K562 (cell line): ENCODE measurements at regions not wholly inside any gene's neighbourhood (a gene's known extent, or its start where the extent isn't known, plus 50 kb on each side); places are given as distances from the start of the nearest gene placed in this dataset.

Experiments used
- ATAC-seq: fragments of 200-7000 bp; cut with Tn5 transposase; 3 replicates; pipeline ENCODE4 v1.9.1; 2020; ENCODE audit warnings: moderate library complexity
- BruUV-seq: library from RNA; stranded (reverse); fragments of 400-500 nt; replicated peaks from 2 replicates; lab custom pipeline; 2021; lab: Mats Ljungman, UMichigan
- CTCF ChIA-PET: fragments of 300-600 bp; formaldehyde crosslinking; extraction: SDS; loops from one replicate; lab custom pipeline; 2021; ENCODE audit warnings: low intra/inter-chr PET ratio; lab: Yijun Ruan, JAX
- POLR2A ChIA-PET: fragments of 300-600, 350-650 bp; sonication (Branson Sonifier 250); formaldehyde crosslinking; extraction: SDS; loops from one replicate; lab custom pipeline; 2021; ENCODE audit warnings: antibody characterized with exemption, inconsistent platforms; lab: Yijun Ruan, JAX
- DNase-seq, 4 experiments: peaks; one replicate each; pipeline versions ENCODE4 v3.0.0 to v3.0.0-alpha.2; 2011 to 2018; ENCODE audit warnings: low spot score in 3 of 4, mixed read lengths in 3 of 4; ENCODE audit errors: extremely low read depth in 1 of 4
- FAIRE-seq: peaks from 2 replicates; lab custom pipeline; 2011; peaks lifted over from hg19 to GRCh38; lab: Jason Lieb, UNC
- H2AFZ ChIP-seq: 2 replicates; pipeline ENCODE4 v1.6.0; 2011; ENCODE audit warnings: low read depth, low read length, control low read depth, inconsistent platforms
- H3K27ac ChIP-seq: fragments of 200-600 bp; 3 replicates; pipeline ENCODE4 v1.8.0; 2011; ENCODE audit warnings: low read depth, mild to moderate bottlenecking, control low read depth, inconsistent platforms, low read length, moderate library complexity, mixed read lengths; ENCODE audit errors: extremely low read depth
- H3K27me3 ChIP-seq, 2 experiments: fragments of 300-600 bp in 1 of 2; 2 replicates in 1 of 2; 3 replicates in 1 of 2; pipeline versions ENCODE4 v1.6.0 to v1.8.0; 2011; ENCODE audit warnings: inconsistent platforms in 2 of 2, low read length in 2 of 2, mild to moderate bottlenecking in 1 of 2, mixed read lengths in 1 of 2, moderate library complexity in 1 of 2; ENCODE audit not compliant: control insufficient read depth in 2 of 2, insufficient read depth in 2 of 2
- H3K36me3 ChIP-seq: fragments of 300-600 bp; 3 replicates; pipeline ENCODE4 v1.8.0; 2011; ENCODE audit warnings: mild to moderate bottlenecking, low read length, inconsistent platforms; ENCODE audit not compliant: control insufficient read depth, insufficient read depth
- H3K4me1 ChIP-seq, 2 experiments: fragments of 200-600 bp in 1 of 2; replicated peaks in 1 of 2; 2 replicates in 1 of 2; 3 replicates in 1 of 2; pipeline versions ENCODE4 v1.5.1 to v1.8.0; 2011; ENCODE audit warnings: inconsistent platforms in 2 of 2, low read length in 2 of 2, mild to moderate bottlenecking in 1 of 2, mixed read lengths in 1 of 2, moderate library complexity in 1 of 2; ENCODE audit not compliant: control insufficient read depth in 2 of 2, insufficient read depth in 2 of 2
- H3K4me2 ChIP-seq: 2 replicates; pipeline ENCODE4 v1.6.1; 2011; ENCODE audit warnings: low read length, control low read depth, inconsistent platforms, mixed read lengths; ENCODE audit not compliant: insufficient read depth
- H3K4me3 ChIP-seq: fragments of 200-600 bp; sonication (generic), shearing (Covaris generic); 2 replicates; pipeline ENCODE4 v1.5.1; 2016; ENCODE audit warnings: control low read depth, inconsistent platforms
- H3K79me2 ChIP-seq: fragments of 200-600 bp; 3 replicates; pipeline ENCODE4 v1.8.0; 2011; ENCODE audit warnings: low read length, inconsistent platforms; ENCODE audit not compliant: control insufficient read depth, insufficient read depth
- H3K9ac ChIP-seq, 2 experiments: 2 replicates each; pipeline versions ENCODE4 v1.6.0 to v1.6.1; 2011; ENCODE audit warnings: low read depth in 2 of 2, low read length in 2 of 2, control low read depth in 1 of 2, inconsistent platforms in 1 of 2, mild to moderate bottlenecking in 1 of 2, mixed read lengths in 1 of 2; ENCODE audit not compliant: insufficient read depth in 1 of 2
- H3K9me1 ChIP-seq: one replicate; pipeline ENCODE4 v1.6.0; 2011; ENCODE audit warnings: inconsistent platforms, mild to moderate bottlenecking, low read length, moderate library complexity; ENCODE audit not compliant: control insufficient read depth, insufficient read depth
- H3K9me3 ChIP-seq: replicated peaks from 2 replicates; pipeline ENCODE4 v1.5.1; 2011; ENCODE audit warnings: low read depth, low read length, inconsistent platforms; ENCODE audit not compliant: control insufficient read depth, insufficient read depth
- H4K20me1 ChIP-seq: replicated peaks from 2 replicates; pipeline ENCODE4 v1.6.1; 2011; ENCODE audit warnings: low read length, inconsistent platforms, mixed read lengths; ENCODE audit not compliant: control insufficient read depth, insufficient read depth
- RAD51 ChIP-seq: fragments of 450-650 bp; IDR thresholded peaks from 2 replicates; pipeline ENCODE4 v1.7.1; 2016; ENCODE audit warnings: low read depth, mild to moderate bottlenecking, borderline replicate concordance
- SMAD2 ChIP-seq: fragments of 150-350 bp; IDR thresholded peaks from 2 replicates; pipeline ENCODE4 v1.6.1; 2014; ENCODE audit warnings: low read depth, mild to moderate bottlenecking, low read length
- SMARCE1 ChIP-seq: fragments of 450-650 bp; IDR thresholded peaks from 2 replicates; pipeline ENCODE4 v1.7.1; 2016; ENCODE audit warnings: mild to moderate bottlenecking
- ZNF263 ChIP-seq: sonication (generic); formaldehyde crosslinking; IDR thresholded peaks from 2 replicates; pipeline ENCODE4 v1.8.0; 2022; ENCODE audit warnings: mild to moderate bottlenecking, missing genetic modification reagents, borderline replicate concordance
- WGBS: fragments of 100-300 bp; shearing (Covaris generic); methylation state at CpG from one replicate; pipeline ENCODE4 v1.1.6; 2016; ENCODE audit warnings: low coverage, mixed read lengths; ENCODE audit not compliant: insufficient coverage; ENCODE audit errors: missing lambda C conversion rate; 5-methylcytosine and 5-hydroxymethylcytosine counted together
- in situ Hi-C: fragments of 300-500 bp; cut with MboI; formaldehyde crosslinking; loops from 4 replicates; pipeline ENCODE4 v1.15.0; 2018; ENCODE audit warnings: inconsistent platforms, mixed read lengths
- intact Hi-C: fragments of 100-400 bp; cut with micrococcal nuclease; formaldehyde crosslinking; loops from 2 replicates; pipeline ENCODE4 v1.14.2; 2022
- TF ChIP-seq, protein P1 (sequence below), 3 experiments: fragments of 200-800 bp in 1 of 3; fragments of 250-450 bp in 1 of 3; fragments of 450-650 bp in 1 of 3; sonication (Bioruptor Pico) in 1 of 3; sonication (Bioruptor generic) in 1 of 3; formaldehyde crosslinking in 1 of 3; IDR thresholded peaks; 2 replicates each; pipeline versions ENCODE4 v1.6.1 to v1.8.0; 2016 to 2022; ENCODE audit warnings: mild to moderate bottlenecking in 2 of 3, missing genetic modification characterization in 2 of 3, missing compliant biosample characterization in 1 of 3, moderate library complexity in 1 of 3

DNA sequence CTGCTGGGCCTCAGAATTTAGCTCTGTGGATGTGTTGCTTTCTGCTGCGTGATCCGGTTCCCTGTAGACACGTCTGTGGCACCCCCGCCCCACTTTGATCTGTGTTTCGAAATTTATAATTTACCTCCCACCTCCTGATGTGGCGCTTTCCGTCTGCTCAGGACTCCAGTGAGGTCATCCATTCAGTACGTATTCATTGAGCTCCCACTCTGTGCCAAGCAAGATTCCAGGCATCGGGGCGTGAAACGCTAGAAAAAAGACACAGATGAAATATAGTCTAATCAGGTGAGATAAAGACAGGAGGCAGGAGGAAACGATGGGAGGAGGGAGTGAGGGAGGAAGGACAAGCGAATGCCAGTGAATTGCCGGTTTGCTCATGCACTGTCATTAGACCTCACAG, 431.9 kb upstream of the SULF2 start:
- H3K9ac ChIP-seq, result no peak overlapping the region
- intact Hi-C loops (no loop called here), in situ Hi-C loops (no loop called here)
- no peak for TF ChIP-seq RAD51
- TF ChIP-seq, protein P1, sequence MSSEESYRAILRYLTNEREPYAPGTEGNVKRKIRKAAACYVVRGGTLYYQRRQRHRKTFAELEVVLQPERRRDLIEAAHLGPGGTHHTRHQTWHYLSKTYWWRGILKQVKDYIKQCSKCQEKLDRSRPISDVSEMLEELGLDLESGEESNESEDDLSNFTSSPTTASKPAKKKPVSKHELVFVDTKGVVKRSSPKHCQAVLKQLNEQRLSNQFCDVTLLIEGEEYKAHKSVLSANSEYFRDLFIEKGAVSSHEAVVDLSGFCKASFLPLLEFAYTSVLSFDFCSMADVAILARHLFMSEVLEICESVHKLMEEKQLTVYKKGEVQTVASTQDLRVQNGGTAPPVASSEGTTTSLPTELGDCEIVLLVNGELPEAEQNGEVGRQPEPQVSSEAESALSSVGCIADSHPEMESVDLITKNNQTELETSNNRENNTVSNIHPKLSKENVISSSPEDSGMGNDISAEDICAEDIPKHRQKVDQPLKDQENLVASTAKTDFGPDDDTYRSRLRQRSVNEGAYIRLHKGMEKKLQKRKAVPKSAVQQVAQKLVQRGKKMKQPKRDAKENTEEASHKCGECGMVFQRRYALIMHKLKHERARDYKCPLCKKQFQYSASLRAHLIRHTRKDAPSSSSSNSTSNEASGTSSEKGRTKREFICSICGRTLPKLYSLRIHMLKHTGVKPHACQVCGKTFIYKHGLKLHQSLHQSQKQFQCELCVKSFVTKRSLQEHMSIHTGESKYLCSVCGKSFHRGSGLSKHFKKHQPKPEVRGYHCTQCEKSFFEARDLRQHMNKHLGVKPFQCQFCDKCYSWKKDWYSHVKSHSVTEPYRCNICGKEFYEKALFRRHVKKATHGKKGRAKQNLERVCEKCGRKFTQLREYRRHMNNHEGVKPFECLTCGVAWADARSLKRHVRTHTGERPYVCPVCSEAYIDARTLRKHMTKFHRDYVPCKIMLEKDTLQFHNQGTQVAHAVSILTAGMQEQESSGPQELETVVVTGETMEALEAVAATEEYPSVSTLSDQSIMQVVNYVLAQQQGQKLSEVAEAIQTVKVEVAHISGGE (CRISPR knock-in tag; IDR thresholded peaks at IDR 0.05), result peak in 1 of 3 experiments; percentile 52; a peak in 2 of 6 replicates
- TF ChIP-seq SMARCE1, result no peak
- no peak for TF ChIP-seq SMAD2
- TF ChIP-seq ZNF263 (CRISPR knock-in tag), result peak; percentile 40; the same call in 1 of the 2 replicates
- no TSS peak for BruUV-seq
- no peak for DNase-seq
- CTCF ChIA-PET, result no interaction called here
- H4K20me1 ChIP-seq, result no peaks in the 10 kb centered on the region
- no peak overlapping the region for H3K4me3 ChIP-seq
- H3K4me1 ChIP-seq, result no peaks in the 10 kb centered on the region
- no peaks in the 10 kb centered on the region for H3K36me3 ChIP-seq
- H3K79me2 ChIP-seq, result no peaks in the 10 kb centered on the region
- H3K27ac ChIP-seq, result no peak overlapping the region
- no peak for FAIRE-seq
- no peaks in the 10 kb centered on the region for H3K9me1 ChIP-seq
- H3K27me3 ChIP-seq, result peaks cover 4 to 26% of the 10 kb centered on the region in 2 experiments; a peak in 3 of 5 replicates
- H3K4me2 ChIP-seq, result no peak overlapping the region
- no peak overlapping the region for H2AFZ ChIP-seq
- POLR2A ChIA-PET, result no interaction called here
- WGBS, result 9% methylated on average over 14 of the region's 14 CpGs
- no peak for ATAC-seq
- H3K9me3 ChIP-seq, result no peaks in the 10 kb centered on the region
